H9 (cell line): ENCODE measurements at regions not wholly inside any gene's neighbourhood (a gene's known extent, or its start where the extent isn't known, plus 50 kb on each side); places are given as distances from the start of the nearest gene placed in this dataset.

Experiments
- DNase-seq: peaks from one replicate; pipeline ENCODE4 v3.0.0-alpha.2; 2017
- H2AFZ ChIP-seq: one replicate; pipeline ENCODE4 v1.6.1; 2013; ENCODE audit warnings: mild to moderate bottlenecking, low read length, control low read depth, moderate library complexity
- H2AK5ac ChIP-seq: 2 replicates; pipeline ENCODE4 v1.6.1; 2013; ENCODE audit warnings: low read length, control low read depth, mixed read lengths; ENCODE audit not compliant: insufficient read length
- H2BK120ac ChIP-seq: one replicate; pipeline ENCODE4 v1.6.1; 2013; ENCODE audit warnings: low read depth, mild to moderate bottlenecking, low read length, control low read depth, inconsistent platforms; ENCODE audit not compliant: poor library complexity, severe bottlenecking
- H2BK12ac ChIP-seq: 2 replicates; pipeline ENCODE4 v1.6.1; 2013; ENCODE audit warnings: low read length, control low read depth, mixed read lengths, low read depth; ENCODE audit not compliant: insufficient read length
- H2BK15ac ChIP-seq: 2 replicates; pipeline ENCODE4 v1.6.1; 2013; ENCODE audit warnings: low read depth, low read length, control low read depth
- H2BK20ac ChIP-seq: one replicate; pipeline ENCODE4 v1.6.1; 2013; ENCODE audit warnings: low read depth, mild to moderate bottlenecking, low read length, control low read depth, inconsistent platforms; ENCODE audit not compliant: poor library complexity, severe bottlenecking
- H2BK5ac ChIP-seq: 2 replicates; pipeline ENCODE4 v1.6.1; 2013; ENCODE audit warnings: low read length, control low read depth, mixed read lengths; ENCODE audit not compliant: insufficient read length
- H3K14ac ChIP-seq: 2 replicates; pipeline ENCODE4 v1.6.1; 2013; ENCODE audit warnings: low read length, control low read depth; ENCODE audit not compliant: insufficient read depth
- H3K18ac ChIP-seq: 2 replicates; pipeline ENCODE4 v1.6.1; 2013; ENCODE audit warnings: low read depth, mild to moderate bottlenecking, mixed read lengths, low read length, control low read depth; ENCODE audit not compliant: insufficient read length
- H3K23ac ChIP-seq: 2 replicates; pipeline ENCODE4 v1.6.1; 2013; ENCODE audit warnings: low read length, control low read depth, mixed read lengths, low read depth; ENCODE audit not compliant: insufficient read length
- H3K23me2 ChIP-seq: 2 replicates; pipeline ENCODE4 v1.6.1; 2013; ENCODE audit warnings: low read depth, mild to moderate bottlenecking, mixed read lengths, low read length, control low read depth; ENCODE audit not compliant: insufficient read length, poor library complexity, severe bottlenecking
- H3K27ac ChIP-seq: 2 replicates; pipeline ENCODE4 v1.5.1; 2013; ENCODE audit warnings: low read length, control low read depth, mixed read lengths, low read depth; ENCODE audit not compliant: insufficient read length
- H3K27me3 ChIP-seq: 2 replicates; pipeline ENCODE4 v1.6.1; 2013; ENCODE audit warnings: low read length, control low read depth, inconsistent platforms; ENCODE audit not compliant: insufficient read depth
- H3K4ac ChIP-seq: 2 replicates; pipeline ENCODE4 v1.6.1; 2013; ENCODE audit warnings: low read depth, mild to moderate bottlenecking, control low read depth, inconsistent platforms, low read length, moderate library complexity
- H3K4me1 ChIP-seq: 2 replicates; pipeline ENCODE4 v1.6.1; 2013; ENCODE audit warnings: low read length, control low read depth, inconsistent platforms; ENCODE audit not compliant: insufficient read depth
- H3K4me2 ChIP-seq: 2 replicates; pipeline ENCODE4 v1.6.1; 2013; ENCODE audit warnings: low read length, control low read depth, mixed read lengths; ENCODE audit not compliant: insufficient read length, insufficient read depth
- H3K56ac ChIP-seq: 2 replicates; pipeline ENCODE4 v1.6.1; 2013; ENCODE audit warnings: low read depth, mild to moderate bottlenecking, mixed read lengths, low read length, control low read depth; ENCODE audit not compliant: insufficient read length
- H3K79me1 ChIP-seq: 2 replicates; pipeline ENCODE4 v1.6.1; 2013; ENCODE audit warnings: low read depth, mild to moderate bottlenecking, moderate library complexity, low read length, control low read depth, inconsistent platforms; ENCODE audit not compliant: insufficient read depth, poor library complexity, severe bottlenecking
- H3K79me2 ChIP-seq: 2 replicates; pipeline ENCODE4 v1.6.1; 2013; ENCODE audit warnings: low read length, control low read depth, inconsistent platforms; ENCODE audit not compliant: insufficient read depth
- H3K9ac ChIP-seq: 2 replicates; pipeline ENCODE4 v1.6.1; 2013; ENCODE audit warnings: low read length, control low read depth, mixed read lengths; ENCODE audit not compliant: insufficient read length; ENCODE audit errors: extremely low read depth
- H3K9me3 ChIP-seq: one replicate; pipeline ENCODE4 v1.6.1; 2013; ENCODE audit warnings: low read depth, low read length, inconsistent platforms; ENCODE audit not compliant: control insufficient read depth
- H3T11ph ChIP-seq: one replicate; pipeline ENCODE4 v1.6.1; 2013; ENCODE audit warnings: mild to moderate bottlenecking, low read length, control low read depth, inconsistent platforms
- H4K20me1 ChIP-seq: one replicate; pipeline ENCODE4 v1.6.1; 2013; ENCODE audit not compliant: control insufficient read depth, insufficient read length, insufficient read depth
- H4K5ac ChIP-seq: 2 replicates; pipeline ENCODE4 v1.6.1; 2013; ENCODE audit warnings: low read depth, mild to moderate bottlenecking, mixed read lengths, low read length, control low read depth; ENCODE audit not compliant: insufficient read length
- H4K8ac ChIP-seq: replicated peaks from 2 replicates; pipeline ENCODE4 v1.6.1; 2013; ENCODE audit warnings: low read length, control low read depth, mixed read lengths, low read depth; ENCODE audit not compliant: insufficient read length
- H4K91ac ChIP-seq: 2 replicates; pipeline ENCODE4 v1.6.1; 2013; ENCODE audit warnings: low read depth, mild to moderate bottlenecking, moderate library complexity, mixed read lengths, low read length, control low read depth; ENCODE audit not compliant: insufficient read length
- H3K27ac Mint-ChIP-seq, 3 experiments: 2 replicates in 2 of 3; 3 replicates in 1 of 3; pipeline ENCODE4 v1.8.0; 2020 to 2021; ENCODE audit warnings: mixed read lengths in 3 of 3, mild to moderate bottlenecking in 1 of 3, moderate library complexity in 1 of 3
- H3K27me3 Mint-ChIP-seq: 2 replicates; pipeline ENCODE4 v1.8.0; 2021; ENCODE audit warnings: low read depth, mild to moderate bottlenecking, moderate library complexity, mixed read lengths
- H3K36me3 Mint-ChIP-seq, 3 experiments: 2 replicates in 2 of 3; 3 replicates in 1 of 3; pipeline ENCODE4 v1.8.0; 2020 to 2021; ENCODE audit warnings: low read depth in 3 of 3, mixed read lengths in 3 of 3; ENCODE audit not compliant: insufficient read depth in 1 of 3
- H3K4me1 Mint-ChIP-seq, 2 experiments: 2 replicates each; pipeline ENCODE4 v1.8.0; 2020; ENCODE audit warnings: mixed read lengths in 2 of 2
- H3K4me3 Mint-ChIP-seq, 2 experiments: 2 replicates in 1 of 2; 3 replicates in 1 of 2; pipeline ENCODE4 v1.8.0; 2020 to 2021; ENCODE audit warnings: mild to moderate bottlenecking in 2 of 2, mixed read lengths in 2 of 2, moderate library complexity in 1 of 2
- H3K9me3 Mint-ChIP-seq, 2 experiments: 2 replicates in 1 of 2; 3 replicates in 1 of 2; pipeline ENCODE4 v1.8.0; 2020; ENCODE audit warnings: mild to moderate bottlenecking in 2 of 2, mixed read lengths in 2 of 2, moderate library complexity in 1 of 2
- WGBS: extraction: QIAGEN DNeasy Blood & Tissue Kit; methylation state at CpG from one replicate; pipeline ENCODE4 v1.1.7; 2013; ENCODE audit warnings: missing lambda C conversion rate, low lambda C conversion rate, mixed read lengths; ENCODE audit not compliant: insufficient read length; ENCODE audit errors: extremely low coverage; 5-methylcytosine and 5-hydroxymethylcytosine counted together
- TF ChIP-seq, protein P1 (sequence below): fragments of 200-600 bp; sonication (generic); conservative IDR thresholded peaks from 3 replicates; pipeline ENCODE4 v1.8.0; 2021; ENCODE audit warnings: antibody characterized with exemption, mild to moderate bottlenecking

DNA sequence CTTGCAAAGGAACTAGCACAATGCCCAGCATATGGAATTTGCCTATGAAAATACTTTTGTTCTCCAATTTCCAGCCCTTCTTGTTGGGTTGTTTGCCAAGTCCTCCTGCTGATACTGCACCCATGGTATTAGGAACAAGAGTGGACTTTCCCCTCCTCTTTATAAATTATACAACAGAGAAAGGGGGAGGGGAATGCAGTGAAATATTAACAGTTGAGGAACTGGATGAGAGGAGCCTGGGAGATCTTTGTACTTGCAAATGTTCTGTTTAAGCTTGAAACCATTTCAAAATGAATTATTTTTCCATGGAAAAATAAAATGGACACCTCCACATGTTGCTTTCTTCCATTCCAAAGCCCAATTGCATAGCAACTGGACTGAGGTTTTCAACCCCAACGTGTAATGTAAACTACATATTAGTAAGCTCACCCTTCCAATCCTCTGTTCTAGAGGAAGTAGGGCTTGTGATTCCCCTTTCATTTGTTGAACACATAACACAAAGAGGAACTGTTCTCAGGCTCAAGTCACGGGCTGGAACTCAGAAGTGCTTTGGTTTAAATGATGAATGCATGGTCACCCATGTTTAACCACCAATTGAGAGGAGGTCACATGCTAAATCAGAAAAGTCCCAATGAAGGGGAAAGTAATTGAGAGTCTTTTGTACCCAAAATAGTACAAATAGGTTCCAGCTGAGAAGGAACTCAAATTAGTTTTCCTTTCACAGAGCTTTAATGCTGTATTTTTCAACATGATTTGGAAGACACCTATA lies 66.2 kb upstream of the ZC3H12C start:
- Histone ChIP-seq H4K5ac (no peak overlapping the region), H3K14ac (no peak overlapping the region), H3T11ph (no peak overlapping the region), H3K4me2 (no peak overlapping the region), H2BK120ac (no peak overlapping the region), H4K91ac (no peak overlapping the region), H3K9ac (no peak overlapping the region), H2AFZ (no peak overlapping the region), H4K20me1 (no peaks in the 10 kb centered on the region), H3K18ac (no peak overlapping the region), H2BK5ac (no peak overlapping the region), H2BK20ac (no peak overlapping the region), H3K27ac (no peak overlapping the region), H3K4me1 (no peaks in the 10 kb centered on the region), H3K79me2 (no peaks in the 10 kb centered on the region), H3K4ac (no peak overlapping the region), H3K27me3 (no peaks in the 10 kb centered on the region), H3K9me3 (no peaks in the 10 kb centered on the region), H2AK5ac (no peak overlapping the region), H2BK15ac (no peak overlapping the region), H3K56ac (no peak overlapping the region), H4K8ac (no peak overlapping the region), H3K79me1 (no peaks in the 10 kb centered on the region), H3K23ac (no peak overlapping the region), H2BK12ac (no peak overlapping the region), H3K23me2 (no peaks in the 10 kb centered on the region)
- Mint-ChIP-seq H3K4me1 (no peaks in the 10 kb centered on the region), H3K27ac (no peak overlapping the region), H3K36me3 (no peaks in the 10 kb centered on the region; a peak in 1 of 7 replicates), H3K9me3 (no peaks in the 10 kb centered on the region), H3K27me3 (no peaks in the 10 kb centered on the region), H3K4me3 (no peak overlapping the region)
- TF ChIP-seq, protein P1, sequence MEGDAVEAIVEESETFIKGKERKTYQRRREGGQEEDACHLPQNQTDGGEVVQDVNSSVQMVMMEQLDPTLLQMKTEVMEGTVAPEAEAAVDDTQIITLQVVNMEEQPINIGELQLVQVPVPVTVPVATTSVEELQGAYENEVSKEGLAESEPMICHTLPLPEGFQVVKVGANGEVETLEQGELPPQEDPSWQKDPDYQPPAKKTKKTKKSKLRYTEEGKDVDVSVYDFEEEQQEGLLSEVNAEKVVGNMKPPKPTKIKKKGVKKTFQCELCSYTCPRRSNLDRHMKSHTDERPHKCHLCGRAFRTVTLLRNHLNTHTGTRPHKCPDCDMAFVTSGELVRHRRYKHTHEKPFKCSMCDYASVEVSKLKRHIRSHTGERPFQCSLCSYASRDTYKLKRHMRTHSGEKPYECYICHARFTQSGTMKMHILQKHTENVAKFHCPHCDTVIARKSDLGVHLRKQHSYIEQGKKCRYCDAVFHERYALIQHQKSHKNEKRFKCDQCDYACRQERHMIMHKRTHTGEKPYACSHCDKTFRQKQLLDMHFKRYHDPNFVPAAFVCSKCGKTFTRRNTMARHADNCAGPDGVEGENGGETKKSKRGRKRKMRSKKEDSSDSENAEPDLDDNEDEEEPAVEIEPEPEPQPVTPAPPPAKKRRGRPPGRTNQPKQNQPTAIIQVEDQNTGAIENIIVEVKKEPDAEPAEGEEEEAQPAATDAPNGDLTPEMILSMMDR, result no peak
- no peak for DNase-seq
- whole genome bisulfite sequencing, result no CpG with 5 or more reads among the region's 2 CpGs
